ENCODE measurements at regions not wholly inside any gene's neighbourhood (a gene's known extent, or its start where the extent isn't known, plus 50 kb on each side); places are given as distances from the start of the nearest gene placed in this dataset.
A peak's percentile ranks its signal among the peaks of the same experiment; 100 is the strongest.

GRCh38 chr9:84139296-84140070 lies 158.9 kb downstream of the RMI1 start:
- Mint-ChIP-seq H3K9me3 (no peaks in the 10 kb centered on the region), H3K27me3 (peaks cover 71 to 90% of the 10 kb centered on the region in 2 donors)
- DNase-seq: no peak

GRCh38 chr9:84140535-84141101 lies 160.0 kb downstream of the RMI1 start:
- H3K4me1 Mint-ChIP-seq (ENCODE audit: low read depth in 2 of 2): peaks cover 6 to 10% of the 10 kb centered on the region in 2 donors
- peaks cover 63 to 78% of the 10 kb centered on the region in 2 donors for H3K27me3 Mint-ChIP-seq
- no peak overlapping the region for H3K27ac Mint-ChIP-seq
- no peaks in the 10 kb centered on the region for H3K36me3 Mint-ChIP-seq (ENCODE audit: insufficient read depth)
- ATAC-seq (replicated peaks) (peak; percentile 40), DNase-seq (peak in 1 of 3 experiments; percentile 4)
- no peaks in the 10 kb centered on the region for H3K9me3 Mint-ChIP-seq
- peak overlapping the region; percentile 67 to 82 for H3K4me3 Mint-ChIP-seq

More at GRCh38 chr9:84139296-84140070, 158.9 kb downstream of the RMI1 start:
- no peak overlapping the region for H3K27ac Mint-ChIP-seq
- H3K4me3 Mint-ChIP-seq: peak overlapping the region; percentile 67 to 82
- H3K36me3 Mint-ChIP-seq (ENCODE audit: insufficient read depth): no peaks in the 10 kb centered on the region
- no peak for ATAC-seq (replicated peaks)
- peaks cover 6 to 10% of the 10 kb centered on the region in 2 donors for H3K4me1 Mint-ChIP-seq (ENCODE audit: low read depth in 2 of 2)

- no peaks in the 10 kb centered on the region for H3K36me3 Mint-ChIP-seq (ENCODE audit: insufficient read depth)
- no peak overlapping the region for H3K27ac Mint-ChIP-seq
These were observed 161.3 kb downstream of the RMI1 start for GRCh38 chr9:84141741-84142370.

GRCh38 chr9:84145031-84145430 lies 164.4 kb downstream of the RMI1 start:
- Mint-ChIP-seq H3K27ac (no peak overlapping the region), H3K27me3 (peaks cover 36 to 47% of the 10 kb centered on the region in 2 donors), H3K36me3 (ENCODE audit: insufficient read depth) (no peaks in the 10 kb centered on the region), H3K9me3 (no peaks in the 10 kb centered on the region), H3K4me3 (no peak overlapping the region), H3K4me1 (ENCODE audit: low read depth in 2 of 2) (peaks cover 6 to 9% of the 10 kb centered on the region in 2 donors)
- ATAC-seq (replicated peaks) (no peak), DNase-seq (no peak)

More at GRCh38 chr9:84141741-84142370, 161.3 kb downstream of the RMI1 start:
- no peak overlapping the region for H3K4me3 Mint-ChIP-seq
- peaks cover 50 to 66% of the 10 kb centered on the region in 2 donors for H3K27me3 Mint-ChIP-seq
- peaks cover 6 to 10% of the 10 kb centered on the region in 2 donors for H3K4me1 Mint-ChIP-seq (ENCODE audit: low read depth in 2 of 2)
- DNase-seq: no peak
- no peak for ATAC-seq (replicated peaks)
- no peaks in the 10 kb centered on the region for H3K9me3 Mint-ChIP-seq

- Mint-ChIP-seq H3K27me3 (peaks cover 28 to 40% of the 10 kb centered on the region in 2 donors), H3K27ac (no peak overlapping the region), H3K4me3 (no peak overlapping the region), H3K9me3 (no peaks in the 10 kb centered on the region), H3K4me1 (ENCODE audit: low read depth in 2 of 2) (peaks cover 2 to 3% of the 10 kb centered on the region in 2 donors), H3K36me3 (ENCODE audit: insufficient read depth) (no peaks in the 10 kb centered on the region)
- ATAC-seq (replicated peaks) (no peak), DNase-seq (no peak)
These were observed 165.2 kb downstream of the RMI1 start for GRCh38 chr9:84145780-84146179.

GRCh38 chr9:84146893-84147710 lies 166.5 kb downstream of the RMI1 start:
- H3K27ac Mint-ChIP-seq: no peak overlapping the region
- DNase-seq (no peak), ATAC-seq (replicated peaks) (no peak)

GRCh38 chr9:84151236-84151635 lies 170.6 kb downstream of the RMI1 start:
- Mint-ChIP-seq H3K4me1 (ENCODE audit: low read depth in 2 of 2) (no peaks in the 10 kb centered on the region), H3K9me3 (no peaks in the 10 kb centered on the region), H3K36me3 (ENCODE audit: insufficient read depth) (no peaks in the 10 kb centered on the region), H3K27me3 (peaks cover 10 to 19% of the 10 kb centered on the region in 2 donors), H3K4me3 (no peak overlapping the region), H3K27ac (no peak overlapping the region)
- DNase-seq: no peak
- no peak for ATAC-seq (replicated peaks)

More at GRCh38 chr9:84146893-84147710, 166.5 kb downstream of the RMI1 start:
- Mint-ChIP-seq H3K27me3 (peaks cover 16 to 27% of the 10 kb centered on the region in 2 donors), H3K4me1 (ENCODE audit: low read depth in 2 of 2) (no peaks in the 10 kb centered on the region), H3K36me3 (ENCODE audit: insufficient read depth) (no peaks in the 10 kb centered on the region), H3K4me3 (no peak overlapping the region), H3K9me3 (no peaks in the 10 kb centered on the region)

- no peak for DNase-seq
- Mint-ChIP-seq H3K4me1 (ENCODE audit: low read depth in 2 of 2) (no peaks in the 10 kb centered on the region), H3K27me3 (peaks cover 10 to 19% of the 10 kb centered on the region in 2 donors), H3K4me3 (no peak overlapping the region), H3K36me3 (ENCODE audit: insufficient read depth) (no peaks in the 10 kb centered on the region), H3K27ac (no peak overlapping the region), H3K9me3 (no peaks in the 10 kb centered on the region)
- ATAC-seq (replicated peaks): no peak
These were observed 171.0 kb downstream of the RMI1 start for GRCh38 chr9:84151640-84152039.

- Mint-ChIP-seq H3K27me3 (peaks cover 10 to 19% of the 10 kb centered on the region in 2 donors), H3K4me1 (ENCODE audit: low read depth in 2 of 2) (no peaks in the 10 kb centered on the region), H3K4me3 (no peak overlapping the region), H3K9me3 (no peaks in the 10 kb centered on the region), H3K36me3 (ENCODE audit: insufficient read depth) (no peaks in the 10 kb centered on the region), H3K27ac (no peak overlapping the region)
- DNase-seq (no peak), ATAC-seq (replicated peaks) (no peak)
These were observed 171.6 kb downstream of the RMI1 start for GRCh38 chr9:84152204-84152603.

GRCh38 chr9:84153885-84154284 lies 173.3 kb downstream of the RMI1 start:
- no peak overlapping the region for H3K27ac Mint-ChIP-seq
- peaks cover 11 to 21% of the 10 kb centered on the region in 2 donors for H3K27me3 Mint-ChIP-seq
- H3K4me1 Mint-ChIP-seq (ENCODE audit: low read depth in 2 of 2): no peaks in the 10 kb centered on the region
- DNase-seq: no peak
- no peaks in the 10 kb centered on the region for H3K36me3 Mint-ChIP-seq (ENCODE audit: insufficient read depth)
- ATAC-seq (replicated peaks): no peak
- no peaks in the 10 kb centered on the region for H3K9me3 Mint-ChIP-seq
- no peak overlapping the region for H3K4me3 Mint-ChIP-seq

GRCh38 chr9:84154320-84154719 lies 173.7 kb downstream of the RMI1 start:
- Mint-ChIP-seq H3K4me3 (no peak overlapping the region), H3K9me3 (no peaks in the 10 kb centered on the region), H3K4me1 (ENCODE audit: low read depth in 2 of 2) (no peaks in the 10 kb centered on the region), H3K27me3 (peaks cover 15 to 24% of the 10 kb centered on the region in 2 donors), H3K36me3 (ENCODE audit: insufficient read depth) (no peaks in the 10 kb centered on the region), H3K27ac (no peak overlapping the region)
- ATAC-seq (replicated peaks) (no peak), DNase-seq (no peak)

- DNase-seq: no peak
- Mint-ChIP-seq H3K27me3 (peaks cover 35 to 52% of the 10 kb centered on the region in 2 donors), H3K36me3 (ENCODE audit: insufficient read depth) (no peaks in the 10 kb centered on the region), H3K4me1 (ENCODE audit: low read depth in 2 of 2) (no peaks in the 10 kb centered on the region), H3K4me3 (no peak overlapping the region), H3K9me3 (no peaks in the 10 kb centered on the region), H3K27ac (no peak overlapping the region)
- ATAC-seq (replicated peaks): no peak
These were observed 177.4 kb downstream of the SLC28A3 start for GRCh38 chr9:84163052-84163650.

- DNase-seq (no peak), ATAC-seq (replicated peaks) (no peak)
- no peaks in the 10 kb centered on the region for H3K9me3 Mint-ChIP-seq
- H3K27ac Mint-ChIP-seq: no peak overlapping the region
- H3K36me3 Mint-ChIP-seq (ENCODE audit: insufficient read depth): no peaks in the 10 kb centered on the region
- no peak overlapping the region for H3K4me3 Mint-ChIP-seq
- no peaks in the 10 kb centered on the region for H3K4me1 Mint-ChIP-seq (ENCODE audit: low read depth in 2 of 2)
- H3K27me3 Mint-ChIP-seq: peaks cover 11 to 30% of the 10 kb centered on the region in 2 donors
These were observed 173.7 kb downstream of the SLC28A3 start for GRCh38 chr9:84166891-84167290.

Measured in effector memory CD8-positive, alpha-beta T cell (primary cell).